ENCODE measurements at regions not wholly inside any gene's neighbourhood (a gene's known extent, or its start where the extent isn't known, plus 50 kb on each side); places are given as distances from the start of the nearest gene placed in this dataset.

DNA sequence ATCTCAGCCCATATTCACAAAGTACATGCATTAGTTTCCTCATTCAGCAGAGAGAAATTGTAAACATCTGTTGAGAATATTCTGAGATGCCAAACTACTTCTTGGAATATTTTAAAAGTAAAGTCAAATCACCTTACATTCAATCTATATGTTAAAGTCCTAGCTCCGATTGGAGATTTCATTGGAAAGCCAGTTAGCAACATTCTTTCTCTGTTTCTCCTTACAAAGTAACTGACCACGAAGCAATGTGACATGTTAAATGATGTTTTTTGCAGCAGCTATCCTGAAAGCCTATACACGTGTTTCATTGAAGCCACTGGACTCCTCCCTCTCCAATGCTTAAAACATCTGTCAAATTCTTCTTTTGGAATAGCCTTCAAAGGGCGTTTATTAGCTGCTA, 379.1 kb upstream of the CCNH start:
- TF ChIP-seq EZH2 (IDR thresholded peaks at IDR 0.05) (no peak), POLR2AphosphoS5 (IDR thresholded peaks at IDR 0.05; ENCODE audit: borderline replicate concordance, low read depth, low read length) (no peak)
